ENCODE measurements at regions not wholly inside any gene's neighbourhood (a gene's known extent, or its start where the extent isn't known, plus 50 kb on each side); places are given as distances from the start of the nearest gene placed in this dataset.

GRCh38 chr2:234733093-234733489, 218.7 kb upstream of the SH3BP4 start:
- H3T11ph ChIP-seq (ENCODE audit: low read length): no peak overlapping the region
- no peak overlapping the region for H3K27ac ChIP-seq (ENCODE audit: insufficient read length, low read depth, low read length)
- no peak overlapping the region for H2BK5ac ChIP-seq (ENCODE audit: insufficient read length, low read length)
- H3K4me3 Mint-ChIP-seq: no peak overlapping the region
- no peaks in the 10 kb centered on the region for H4K20me1 ChIP-seq (ENCODE audit: control insufficient read depth, insufficient read depth, insufficient read length)
- no peak overlapping the region for H3K9ac ChIP-seq (ENCODE audit: extremely low read depth, insufficient read length, low read length)
- no peaks in the 10 kb centered on the region for H3K9me3 ChIP-seq (ENCODE audit: control insufficient read depth, low read depth, low read length)
- no peak overlapping the region for H2BK120ac ChIP-seq (ENCODE audit: low read depth, low read length, poor library complexity, severe bottlenecking)
- no peaks in the 10 kb centered on the region for H3K79me1 ChIP-seq (ENCODE audit: insufficient read depth, low read depth, low read length, poor library complexity, severe bottlenecking)
- H3K27ac Mint-ChIP-seq: no peak overlapping the region
- H3K79me2 ChIP-seq (ENCODE audit: insufficient read depth, low read length): no peaks in the 10 kb centered on the region
- H3K36me3 Mint-ChIP-seq (ENCODE audit: insufficient read depth in 1 of 3, low read depth in 3 of 3): peaks cover 0 to 16% (median 10%) of the 10 kb centered on the region in 3 experiments; a peak in 5 of 7 replicates
- H4K91ac ChIP-seq (ENCODE audit: insufficient read length, low read depth, low read length): no peak overlapping the region
- H3K4me2 ChIP-seq (ENCODE audit: insufficient read depth, insufficient read length, low read length): no peak overlapping the region
- no peak overlapping the region for H4K8ac ChIP-seq (replicated peaks; ENCODE audit: insufficient read length, low read depth, low read length)
- no peak overlapping the region for H2BK15ac ChIP-seq (ENCODE audit: low read depth, low read length)
- H3K23ac ChIP-seq (ENCODE audit: insufficient read length, low read depth, low read length): no peak overlapping the region
- H4K5ac ChIP-seq (ENCODE audit: insufficient read length, low read depth, low read length): no peak overlapping the region
- H3K4ac ChIP-seq (ENCODE audit: low read depth, low read length): no peak overlapping the region
- no peak for DNase-seq
- no peak overlapping the region for H2BK12ac ChIP-seq (ENCODE audit: insufficient read length, low read depth, low read length)
- H2BK20ac ChIP-seq (ENCODE audit: low read depth, low read length, poor library complexity, severe bottlenecking): no peak overlapping the region
- H3K14ac ChIP-seq (ENCODE audit: insufficient read depth, low read length): no peak overlapping the region
- no CpG with 5 or more reads among the region's 6 CpGs for WGBS (ENCODE audit: extremely low coverage, insufficient read length, low lambda C conversion rate)
- H2AFZ ChIP-seq (ENCODE audit: low read length): no peak overlapping the region
- H3K27me3 Mint-ChIP-seq (ENCODE audit: low read depth): peaks cover 2% of the 10 kb centered on the region; the same call in 1 of the 2 replicates
- H3K56ac ChIP-seq (ENCODE audit: insufficient read length, low read depth, low read length): no peak overlapping the region
- H2AK5ac ChIP-seq (ENCODE audit: insufficient read length, low read length): no peak overlapping the region
- H3K4me1 Mint-ChIP-seq: peaks cover 15 to 18% of the 10 kb centered on the region in 2 experiments
- no peaks in the 10 kb centered on the region for H3K4me1 ChIP-seq (ENCODE audit: insufficient read depth, low read length)
- no peak overlapping the region for H3K18ac ChIP-seq (ENCODE audit: insufficient read length, low read depth, low read length)
- no peaks in the 10 kb centered on the region for H3K23me2 ChIP-seq (ENCODE audit: insufficient read length, low read depth, low read length, poor library complexity, severe bottlenecking)
- no peak for TF ChIP-seq CTCF (conservative IDR thresholded peaks at IDR 0.05)
- peaks cover 9 to 11% of the 10 kb centered on the region in 2 experiments for H3K9me3 Mint-ChIP-seq
- H3K27me3 ChIP-seq (ENCODE audit: insufficient read depth, low read length): no peaks in the 10 kb centered on the region
